ENCODE measurements at regions not wholly inside any gene's neighbourhood (a gene's known extent, or its start where the extent isn't known, plus 50 kb on each side); places are given as distances from the start of the nearest gene placed in this dataset.
"Not testable (repeated sequence)": the region's sequence is repeated elsewhere in the genome, so short reads cannot be mapped to it uniquely, and the experiment has no call there.

DNA sequence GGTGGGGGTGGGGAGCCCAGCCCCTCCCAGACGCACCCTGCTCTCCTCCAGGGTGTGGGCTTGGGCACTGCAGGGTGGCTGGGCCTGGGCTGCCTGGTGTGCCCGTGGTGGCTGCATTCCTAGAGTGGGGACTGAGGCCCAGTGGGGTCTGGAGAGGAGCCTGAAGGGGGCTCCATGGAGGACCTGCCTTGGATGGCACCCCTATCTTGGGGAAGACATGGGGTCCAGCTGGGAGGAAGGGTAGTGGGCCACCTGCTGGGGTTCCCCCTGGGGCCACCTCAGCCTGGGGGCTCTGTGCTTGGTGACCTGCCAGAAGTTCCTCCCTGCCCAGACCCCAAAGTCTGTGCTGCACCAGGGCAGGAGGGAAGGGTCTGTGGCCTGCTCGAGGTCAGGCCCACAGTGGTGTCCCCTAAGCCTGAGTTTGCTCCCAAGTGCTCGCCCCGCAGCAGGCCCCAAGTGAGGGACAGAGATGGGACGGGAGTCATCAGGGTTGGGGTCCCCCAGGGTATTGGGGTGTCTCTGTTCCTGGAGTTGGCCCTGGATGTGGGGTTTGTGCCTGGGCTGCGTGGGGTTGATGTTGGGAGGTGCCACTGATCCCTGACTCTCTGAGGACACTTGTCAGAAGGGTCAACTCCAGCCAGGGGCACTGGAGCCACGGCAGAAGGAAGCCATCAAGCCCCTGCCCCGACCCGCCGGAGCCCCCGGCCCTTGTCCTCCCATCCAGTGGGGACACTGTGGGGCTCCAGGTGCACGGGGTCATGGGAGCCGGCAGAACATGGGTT lies 382.9 kb downstream of the TMEM121 start:
- no peak overlapping the region for H3K4me3 ChIP-seq
- no peaks in the 10 kb centered on the region for H3K36me3 ChIP-seq (ENCODE audit: low read depth)
- in situ Hi-C loops (cut with MboI) = no loop called here
- H4K20me1 ChIP-seq (ENCODE audit: insufficient read depth) = no peaks in the 10 kb centered on the region
- H3K27me3 ChIP-seq (replicated peaks; ENCODE audit: insufficient read depth) = no peaks in the 10 kb centered on the region
- no peaks in the 10 kb centered on the region for H3K79me2 ChIP-seq (ENCODE audit: insufficient read depth)
- no peaks in the 10 kb centered on the region for H3K9me2 ChIP-seq (ENCODE audit: insufficient read depth)
- H3K4me2 ChIP-seq (ENCODE audit: unreplicated experiment) = no peak overlapping the region
- no peak overlapping the region for H3K27ac ChIP-seq
- H2AFZ ChIP-seq = no peak overlapping the region
- no peaks in the 10 kb centered on the region for H3F3A ChIP-seq (ENCODE audit: insufficient read depth)
- H3K9ac ChIP-seq = no peak overlapping the region
- no peak for DNase-seq
- H3K4me1 ChIP-seq (ENCODE audit: insufficient read depth) = no peaks in the 10 kb centered on the region
- TF ChIP-seq EZH2 (IDR thresholded peaks at IDR 0.05; ENCODE audit: insufficient read depth, poor library complexity, severe bottlenecking) (no peak), EZH2phosphoT487 (IDR thresholded peaks at IDR 0.05; ENCODE audit: insufficient read depth, low read depth) (no peak)
- no peaks in the 10 kb centered on the region for H3K9me3 ChIP-seq (ENCODE audit: low read depth)
- WGBS, 2 experiments (ENCODE audit: low coverage in 1 of 2, low lambda C conversion rate in 2 of 2, missing lambda C conversion rate in 2 of 2) = 53 to 61% methylated on average over 8 to 12 of the region's 14 CpGs

DNA sequence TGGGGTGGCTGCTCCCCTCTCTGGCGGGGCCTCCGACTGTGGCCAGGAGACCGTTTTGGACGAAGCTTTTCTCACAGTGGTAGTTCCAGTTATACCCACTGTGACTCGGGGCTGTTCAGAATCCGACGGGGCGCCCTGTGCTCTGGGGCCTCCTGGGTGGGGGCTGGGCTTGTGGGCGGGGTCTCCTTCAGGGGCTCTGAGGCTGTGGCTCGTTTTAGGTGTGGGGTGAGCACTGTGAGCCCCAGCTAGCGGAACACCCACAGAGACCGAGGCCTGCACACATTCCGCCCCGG lies 383.4 kb downstream of the TMEM121 start:
- H3K9me3 ChIP-seq (ENCODE audit: low read depth); H3K9ac ChIP-seq; H3K4me1 ChIP-seq (ENCODE audit: insufficient read depth); H3F3A ChIP-seq (ENCODE audit: insufficient read depth); DNase-seq; H3K27ac ChIP-seq; H3K4me3 ChIP-seq; H3K36me3 ChIP-seq (ENCODE audit: low read depth); in situ Hi-C loops (cut with MboI); H3K4me2 ChIP-seq (ENCODE audit: unreplicated experiment); H3K9me2 ChIP-seq (ENCODE audit: insufficient read depth); H3K79me2 ChIP-seq (ENCODE audit: insufficient read depth); H3K27me3 ChIP-seq (replicated peaks; ENCODE audit: insufficient read depth); H4K20me1 ChIP-seq (ENCODE audit: insufficient read depth); H2AFZ ChIP-seq: not testable (repeated sequence)
- 66 to 73% methylated on average over 10 to 11 of the region's 14 CpGs for WGBS, 2 experiments (ENCODE audit: low coverage in 1 of 2, low lambda C conversion rate in 2 of 2, missing lambda C conversion rate in 2 of 2)

DNA sequence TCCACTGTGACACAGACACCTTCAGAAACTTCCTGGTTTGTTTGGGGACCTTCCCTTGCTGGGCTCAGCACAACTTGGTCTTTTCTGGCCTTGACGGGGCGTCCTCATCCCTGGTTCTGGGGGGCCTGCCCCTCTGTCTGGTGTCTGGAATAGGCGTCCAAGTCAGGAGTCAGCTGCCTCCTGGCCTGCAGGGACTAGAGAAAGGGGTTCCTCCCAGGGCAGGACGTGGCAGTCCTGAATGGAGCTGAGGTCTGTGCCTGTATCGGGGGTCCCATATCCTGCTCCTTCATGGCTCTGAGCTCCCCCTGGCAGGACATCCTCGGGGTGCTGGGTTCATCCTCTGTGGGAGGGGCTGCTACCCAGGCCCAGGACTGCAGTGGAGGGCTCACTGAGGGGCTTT lies 384.0 kb downstream of the TMEM121 start:
- Histone ChIP-seq H2AFZ (no peak overlapping the region), H3K9me3 (ENCODE audit: low read depth) (no peaks in the 10 kb centered on the region), H3K4me3 (no peak overlapping the region), H3K9ac (no peak overlapping the region), H3K4me2 (ENCODE audit: unreplicated experiment) (no peak overlapping the region), H3K36me3 (ENCODE audit: low read depth) (no peaks in the 10 kb centered on the region), H3K4me1 (ENCODE audit: insufficient read depth) (no peaks in the 10 kb centered on the region), H4K20me1 (ENCODE audit: insufficient read depth) (no peaks in the 10 kb centered on the region), H3K27ac (no peak overlapping the region), H3K9me2 (ENCODE audit: insufficient read depth) (no peaks in the 10 kb centered on the region), H3F3A (ENCODE audit: insufficient read depth) (no peaks in the 10 kb centered on the region), H3K79me2 (ENCODE audit: insufficient read depth) (no peaks in the 10 kb centered on the region), H3K27me3 (replicated peaks; ENCODE audit: insufficient read depth) (no peaks in the 10 kb centered on the region)
- WGBS, 2 experiments (ENCODE audit: low coverage in 1 of 2, low lambda C conversion rate in 2 of 2, missing lambda C conversion rate in 2 of 2) = 23 to 25% methylated on average over 6 of the region's 6 CpGs
- no peak for DNase-seq
- TF ChIP-seq EZH2phosphoT487 (IDR thresholded peaks at IDR 0.05; ENCODE audit: insufficient read depth, low read depth) = no peak
- TF ChIP-seq EZH2 (IDR thresholded peaks at IDR 0.05; ENCODE audit: insufficient read depth, poor library complexity, severe bottlenecking) = no peak
- in situ Hi-C loops (cut with MboI) = no loop called here

DNA sequence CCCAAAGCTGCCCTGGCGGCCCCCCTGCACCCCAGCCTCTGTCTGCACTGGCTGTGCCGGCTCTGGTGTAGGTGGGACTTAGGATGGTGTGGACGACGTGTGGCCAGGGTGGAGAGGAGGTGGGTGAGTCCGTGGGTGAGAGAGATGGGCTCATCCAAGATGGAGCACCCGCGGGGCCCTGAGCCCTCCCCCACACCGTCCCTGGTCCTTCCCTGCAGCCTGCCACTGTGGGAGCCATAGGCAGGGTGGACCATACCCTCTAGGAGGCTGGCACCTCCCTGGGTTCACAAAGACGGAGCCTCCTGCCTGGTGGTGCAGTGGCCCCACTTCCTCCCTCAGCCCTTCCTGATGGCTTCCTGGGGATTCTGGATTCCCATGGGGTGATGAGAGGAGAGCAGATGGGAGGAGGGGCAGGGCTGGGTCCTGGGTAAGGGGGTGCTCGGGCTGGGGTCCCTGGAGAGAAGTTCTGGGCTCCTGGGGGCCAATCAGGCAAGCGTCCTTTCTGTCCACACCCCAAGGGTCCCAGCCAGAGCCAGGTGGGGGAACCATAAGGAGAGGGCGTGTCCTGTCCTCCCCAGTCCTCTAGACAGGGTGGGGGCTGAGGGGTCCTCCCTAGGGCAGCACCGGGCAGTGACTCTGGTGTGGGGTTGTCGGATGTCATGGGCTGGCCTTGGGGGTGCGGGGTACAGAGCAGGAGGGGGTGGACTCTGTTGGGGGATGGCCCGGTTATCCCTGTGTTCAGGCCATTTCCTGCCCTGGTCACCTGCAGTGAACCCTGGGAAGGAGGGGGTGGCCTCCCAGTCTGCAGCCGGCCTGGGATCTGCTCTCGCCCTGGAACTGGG lies 384.8 kb downstream of the TMEM121 start:
- Histone ChIP-seq H3K27me3 (replicated peaks; ENCODE audit: insufficient read depth) (no peaks in the 10 kb centered on the region), H3K4me1 (ENCODE audit: insufficient read depth) (no peaks in the 10 kb centered on the region), H2AFZ (no peak overlapping the region), H3K4me2 (ENCODE audit: unreplicated experiment) (no peak overlapping the region), H3K36me3 (ENCODE audit: low read depth) (no peaks in the 10 kb centered on the region), H3K79me2 (ENCODE audit: insufficient read depth) (no peaks in the 10 kb centered on the region), H3K9ac (no peak overlapping the region), H3K27ac (no peak overlapping the region), H3K9me3 (ENCODE audit: low read depth) (no peaks in the 10 kb centered on the region), H3K4me3 (no peak overlapping the region), H3K9me2 (ENCODE audit: insufficient read depth) (no peaks in the 10 kb centered on the region), H3F3A (ENCODE audit: insufficient read depth) (no peaks in the 10 kb centered on the region), H4K20me1 (ENCODE audit: insufficient read depth) (no peaks in the 10 kb centered on the region)
- TF ChIP-seq EZH2phosphoT487 (IDR thresholded peaks at IDR 0.05; ENCODE audit: insufficient read depth, low read depth) (no peak), EZH2 (IDR thresholded peaks at IDR 0.05; ENCODE audit: insufficient read depth, poor library complexity, severe bottlenecking) (no peak)
- no peak for DNase-seq
- 30 to 38% methylated on average over 10 to 18 of the region's 18 CpGs for WGBS, 2 experiments (ENCODE audit: low coverage in 1 of 2, low lambda C conversion rate in 2 of 2, missing lambda C conversion rate in 2 of 2)
- in situ Hi-C loops (cut with MboI) = no loop called here

DNA sequence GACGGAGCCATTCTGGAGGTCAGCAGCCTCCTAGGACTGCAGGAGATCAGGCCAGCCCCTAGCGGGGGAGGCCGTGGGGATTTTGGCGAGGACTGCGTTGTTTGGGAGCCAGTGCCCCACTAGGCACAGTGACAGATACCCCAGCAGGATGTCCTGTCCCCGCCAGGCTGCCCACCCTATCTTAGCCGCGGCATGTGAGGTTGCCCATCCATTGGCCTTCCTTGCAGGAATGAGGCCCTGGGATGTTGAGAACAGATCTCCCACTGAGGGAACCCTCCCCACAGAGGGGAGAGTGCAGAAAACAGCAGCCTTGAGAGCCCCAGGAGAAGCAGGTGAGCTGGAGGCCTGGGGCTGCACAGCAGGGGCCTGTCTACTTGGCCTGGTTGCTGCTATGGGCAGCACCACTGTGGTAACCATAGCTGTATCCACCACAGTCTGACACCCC lies 385.5 kb downstream of the TMEM121 start:
- H2AFZ ChIP-seq; H3K9ac ChIP-seq; H3F3A ChIP-seq (ENCODE audit: insufficient read depth); H3K9me2 ChIP-seq (ENCODE audit: insufficient read depth); H3K27me3 ChIP-seq (replicated peaks; ENCODE audit: insufficient read depth); in situ Hi-C loops (cut with MboI); DNase-seq; H3K4me2 ChIP-seq (ENCODE audit: unreplicated experiment); H3K36me3 ChIP-seq (ENCODE audit: low read depth); H4K20me1 ChIP-seq (ENCODE audit: insufficient read depth); H3K79me2 ChIP-seq (ENCODE audit: insufficient read depth); H3K4me1 ChIP-seq (ENCODE audit: insufficient read depth); H3K27ac ChIP-seq; H3K9me3 ChIP-seq (ENCODE audit: low read depth); H3K4me3 ChIP-seq: not testable (repeated sequence)
- 59 to 60% methylated on average over 4 to 8 of the region's 8 CpGs for WGBS, 2 experiments (ENCODE audit: low coverage in 1 of 2, low lambda C conversion rate in 2 of 2, missing lambda C conversion rate in 2 of 2)
